H1 (cell line): ENCODE measurements at regions not wholly inside any gene's neighbourhood (a gene's known extent, or its start where the extent isn't known, plus 50 kb on each side); places are given as distances from the start of the nearest gene placed in this dataset.

Experiments
- ASH2L ChIP-seq: fragments of 200-600, 300-600 bp; sonication (generic); IDR thresholded peaks from one replicate; pipeline ENCODE4 v1.7.1; 2017; ENCODE audit warnings: low read length
- NRF1 ChIP-seq: IDR thresholded peaks from 2 replicates; pipeline ENCODE4 v1.6.1; 2011; ENCODE audit warnings: mild to moderate bottlenecking, low read depth, low read length, improper control_type of control experiment
- YY1 ChIP-seq: IDR thresholded peaks from 2 replicates; pipeline ENCODE4 v1.6.1; 2011; ENCODE audit warnings: low read depth, mild to moderate bottlenecking, low read length

DNA sequence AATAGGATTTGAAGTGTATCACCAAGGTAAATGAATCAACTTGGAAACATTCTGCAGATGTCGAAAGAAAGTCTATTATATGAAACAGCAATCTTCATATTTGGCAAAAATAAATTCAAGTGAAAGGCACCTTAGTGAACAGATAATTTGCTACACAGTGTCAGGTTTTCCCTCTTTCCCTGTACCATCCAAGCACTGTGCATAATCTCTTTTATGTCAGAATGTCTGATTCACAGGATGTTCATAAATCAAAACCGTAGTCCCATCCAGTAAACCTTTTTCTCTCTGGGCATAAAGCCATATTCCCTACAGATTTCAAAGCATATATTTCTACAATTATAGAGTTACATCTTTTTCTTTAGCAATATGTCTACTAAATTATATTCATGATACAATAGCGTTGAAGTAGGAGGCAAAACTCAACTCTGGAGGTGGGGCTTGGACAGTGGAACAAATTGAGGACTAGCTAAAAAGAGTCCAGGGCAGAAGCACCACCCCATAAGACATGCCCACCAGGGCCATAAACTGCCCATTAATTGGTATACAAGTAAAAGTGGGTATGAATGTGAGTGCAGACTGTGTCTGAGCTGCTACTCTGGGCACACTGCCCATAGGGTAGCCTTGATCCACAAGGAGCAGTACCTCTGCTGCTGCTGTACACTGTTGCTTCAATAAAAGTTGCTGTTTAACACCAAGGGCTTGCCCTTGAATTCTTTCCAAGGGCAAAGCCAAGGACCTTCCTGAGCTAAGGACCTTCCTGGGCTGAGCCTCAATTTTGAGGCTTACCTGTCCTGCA is 72.1 kb upstream of the MYCBP2 start (continued):
- TF ChIP-seq NRF1 (no peak), ASH2L (no peak), YY1 (no peak)
